ENCODE measurements at regions not wholly inside any gene's neighbourhood (a gene's known extent, or its start where the extent isn't known, plus 50 kb on each side); places are given as distances from the start of the nearest gene placed in this dataset.

DNA sequence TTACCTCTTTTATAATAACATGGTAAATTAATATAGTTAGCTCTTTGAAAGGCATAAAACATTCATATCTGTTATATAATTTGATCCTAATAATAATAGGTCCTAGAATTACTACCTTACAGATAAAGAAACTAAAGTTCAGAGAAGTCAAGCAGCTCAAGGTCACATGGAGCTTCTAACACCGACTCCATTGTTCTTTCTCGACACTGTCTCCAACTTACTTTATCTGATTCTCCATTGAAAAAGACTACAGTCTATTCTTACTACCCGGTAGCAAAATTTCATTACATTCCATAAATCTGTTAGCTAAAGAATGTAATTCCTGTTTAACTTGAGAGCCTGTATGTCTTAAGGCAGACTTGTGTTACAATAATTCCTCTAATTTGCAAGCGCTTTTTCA lies 96.3 kb upstream of the TMEM161B start:
- no peak for DNase-seq (ENCODE audit: low spot score)

- no peak for DNase-seq (ENCODE audit: low spot score)
Observed at GRCh38 chr5:88355490-88356050, 86.9 kb upstream of the TMEM161B start.

DNA sequence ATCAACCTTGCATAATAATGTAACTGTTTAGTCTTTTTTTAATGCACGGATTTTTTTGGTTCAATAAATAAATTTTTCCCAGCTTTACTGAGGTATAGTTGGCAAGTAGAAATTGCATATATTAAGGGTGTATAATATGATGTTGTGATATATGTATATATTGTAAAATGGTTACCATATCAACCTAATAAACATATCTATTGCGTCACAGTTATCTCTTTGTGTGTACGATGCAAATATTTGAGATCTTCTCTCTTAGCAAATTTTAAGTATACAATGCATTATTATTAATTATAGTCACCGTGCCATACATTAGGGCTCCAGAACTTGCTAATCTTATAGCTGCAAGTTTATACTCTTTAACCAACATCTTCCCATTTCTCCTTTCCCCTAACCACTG lies 57.2 kb upstream of the TMEM161B start:
- no peak for DNase-seq (ENCODE audit: low spot score)

- DNase-seq (ENCODE audit: low spot score): peak; percentile 5
Observed at GRCh38 chr5:88322785-88323184, 54.1 kb upstream of the TMEM161B start.
